Endothelial cell of umbilical vein (primary cell): ENCODE measurements at regions not wholly inside any gene's neighbourhood (a gene's known extent, or its start where the extent isn't known, plus 50 kb on each side); places are given as distances from the start of the nearest gene placed in this dataset.

Experiments
- BruUV-seq: library from RNA; stranded (reverse); fragments of 400-500 nt; replicated peaks from 2 replicates; lab custom pipeline; 2021; lab: Mats Ljungman, UMichigan
- CTCF ChIA-PET: fragments of 300-600, 350-600 bp; sonication (Branson Sonifier 250); formaldehyde crosslinking; loops from one replicate; lab custom pipeline; 2021; ENCODE audit warnings: antibody characterized with exemption, inconsistent platforms; lab: Charles Lee
- POLR2A ChIA-PET: fragments of 300-600, 350-600 bp; sonication (Branson Sonifier 250); formaldehyde crosslinking; loops from one replicate; lab custom pipeline; 2021; ENCODE audit warnings: antibody characterized with exemption, inconsistent platforms; lab: Charles Lee
- DNase-seq: peaks from one replicate; pipeline ENCODE4 v3.0.0-alpha.2; 2011; ENCODE audit warnings: low read depth, low spot score
- FAIRE-seq: peaks from 2 replicates; lab custom pipeline; 2011; peaks lifted over from hg19 to GRCh38; lab: Jason Lieb, UNC
- H2AFZ ChIP-seq: 2 replicates; pipeline ENCODE4 v1.6.0; 2012; ENCODE audit warnings: low read depth, low read length, control low read depth, inconsistent platforms
- H3K27ac ChIP-seq: 2 replicates; pipeline ENCODE4 v1.5.1; 2011; ENCODE audit warnings: low read depth, mild to moderate bottlenecking, control low read depth, low read length, moderate library complexity; ENCODE audit not compliant: insufficient read depth
- H3K27me3 ChIP-seq, 2 experiments: 2 replicates each; pipeline versions ENCODE4 v1.6.0 to v1.6.1; 2011; ENCODE audit warnings: low read length in 2 of 2, mixed read lengths in 1 of 2; ENCODE audit not compliant: control insufficient read depth in 2 of 2, insufficient read depth in 2 of 2
- H3K36me3 ChIP-seq, 2 experiments: 2 replicates in 1 of 2; 3 replicates in 1 of 2; pipeline ENCODE4 v1.5.1; 2011; ENCODE audit warnings: low read length in 2 of 2, mild to moderate bottlenecking in 1 of 2, moderate library complexity in 1 of 2; ENCODE audit not compliant: control insufficient read depth in 2 of 2, insufficient read depth in 2 of 2; ENCODE audit errors: extremely low read depth in 1 of 2
- H3K4me1 ChIP-seq: 3 replicates; pipeline ENCODE4 v1.5.1; 2011; ENCODE audit warnings: mild to moderate bottlenecking, low read length; ENCODE audit not compliant: control insufficient read depth, insufficient read depth; ENCODE audit errors: extremely low read depth
- H3K4me2 ChIP-seq: 2 replicates; pipeline ENCODE4 v1.6.1; 2011; ENCODE audit warnings: low read length, control low read depth, mixed read lengths; ENCODE audit not compliant: insufficient read depth
- H3K4me3 ChIP-seq, 3 experiments: fragments of 200-600 bp in 1 of 3; sonication (generic), shearing (Covaris generic) in 1 of 3; replicated peaks in 1 of 3; 2 replicates each; pipeline ENCODE4 v1.5.1; 2011 to 2016; ENCODE audit warnings: control low read depth in 3 of 3, low read length in 3 of 3, mild to moderate bottlenecking in 2 of 3, inconsistent platforms in 1 of 3, low read depth in 1 of 3, moderate library complexity in 1 of 3; ENCODE audit not compliant: insufficient read depth in 1 of 3
- H3K79me2 ChIP-seq: 2 replicates; pipeline ENCODE4 v1.6.0; 2012; ENCODE audit warnings: low read length, inconsistent platforms; ENCODE audit not compliant: control insufficient read depth, insufficient read depth
- H3K9ac ChIP-seq: replicated peaks from 2 replicates; pipeline ENCODE3; 2011; ENCODE audit warnings: low read length, control low read depth; ENCODE audit not compliant: insufficient read depth; ENCODE audit errors: extremely low read depth
- H3K9me1 ChIP-seq: replicated peaks from 3 replicates; pipeline ENCODE4 v1.6.0; 2011; ENCODE audit warnings: mild to moderate bottlenecking, low read length; ENCODE audit not compliant: control insufficient read depth, insufficient read depth; ENCODE audit errors: extremely low read depth
- H3K9me3 ChIP-seq: replicated peaks from 2 replicates; pipeline ENCODE4 v1.5.1; 2012; ENCODE audit warnings: low read length, inconsistent platforms; ENCODE audit not compliant: control insufficient read depth, insufficient read depth
- H4K20me1 ChIP-seq: replicated peaks from 2 replicates; pipeline ENCODE3; 2011; ENCODE audit warnings: mild to moderate bottlenecking, low read length; ENCODE audit not compliant: control insufficient read depth, insufficient read depth; ENCODE audit errors: extremely low read depth
- CTCF ChIP-seq, 2 donors: IDR thresholded peaks; 1 replicate in 1 of 2; 2 replicates in 1 of 2; pipeline ENCODE4 v1.5.1; 2011; ENCODE audit warnings: low read length in 2 of 2, mild to moderate bottlenecking in 2 of 2, moderate library complexity in 2 of 2, control low read depth in 1 of 2, inconsistent platforms in 1 of 2, low read depth in 1 of 2; ENCODE audit not compliant: insufficient read depth in 1 of 2; ENCODE audit errors: extremely low read depth in 1 of 2
- EZH2 ChIP-seq: IDR thresholded peaks from 2 replicates; pipeline ENCODE4 v1.6.1; 2012; ENCODE audit warnings: borderline replicate concordance, low read depth, mild to moderate bottlenecking, moderate library complexity, low read length, inconsistent platforms; ENCODE audit not compliant: severe bottlenecking
- FOS ChIP-seq: IDR thresholded peaks from 2 replicates; pipeline ENCODE4 v1.6.1; 2011; ENCODE audit warnings: mild to moderate bottlenecking, low read length, moderate library complexity, borderline replicate concordance; ENCODE audit not compliant: insufficient read depth
- GATA2 ChIP-seq: IDR thresholded peaks from 2 replicates; pipeline ENCODE4 v1.7.0; 2011; ENCODE audit warnings: low read depth, mild to moderate bottlenecking, moderate library complexity, mixed read lengths, low read length; ENCODE audit not compliant: insufficient read length, insufficient read depth
- JUN ChIP-seq: IDR thresholded peaks from 2 replicates; pipeline ENCODE4 v1.6.1; 2011; ENCODE audit warnings: borderline replicate concordance, low read depth; ENCODE audit not compliant: insufficient read length, insufficient read depth
- MYC ChIP-seq: IDR thresholded peaks from one replicate; pipeline ENCODE4 v1.6.1; 2011; ENCODE audit warnings: mild to moderate bottlenecking, low read depth, low read length
- POLR2A ChIP-seq: IDR thresholded peaks from 2 replicates; pipeline ENCODE4 v1.6.1; 2012; ENCODE audit warnings: low read depth, mild to moderate bottlenecking, control low read depth, low read length
- POLR2AphosphoS5 ChIP-seq: IDR thresholded peaks from 2 replicates; pipeline ENCODE4 v1.6.1; 2012; ENCODE audit warnings: low read depth, mild to moderate bottlenecking, control low read depth, low read length, moderate library complexity; ENCODE audit not compliant: insufficient read depth
- dilution Hi-C: fragments of 300-500 bp; cut with MboI; formaldehyde crosslinking; loops from one replicate; pipeline ENCODE4 v1.15.0; 2019; ENCODE audit warnings: low sequenced_read_pairs; ENCODE audit not compliant: extremely low pct_ligation_motif_present
- intact Hi-C: fragments of 100-400 bp; cut with micrococcal nuclease; formaldehyde crosslinking; loops from one replicate; pipeline ENCODE4 v1.10.0; 2022
- TF ChIP-seq, protein P1 (sequence below): IDR thresholded peaks from 2 replicates; pipeline ENCODE4 v1.6.1; 2011; ENCODE audit not compliant: insufficient read depth, insufficient read length

DNA sequence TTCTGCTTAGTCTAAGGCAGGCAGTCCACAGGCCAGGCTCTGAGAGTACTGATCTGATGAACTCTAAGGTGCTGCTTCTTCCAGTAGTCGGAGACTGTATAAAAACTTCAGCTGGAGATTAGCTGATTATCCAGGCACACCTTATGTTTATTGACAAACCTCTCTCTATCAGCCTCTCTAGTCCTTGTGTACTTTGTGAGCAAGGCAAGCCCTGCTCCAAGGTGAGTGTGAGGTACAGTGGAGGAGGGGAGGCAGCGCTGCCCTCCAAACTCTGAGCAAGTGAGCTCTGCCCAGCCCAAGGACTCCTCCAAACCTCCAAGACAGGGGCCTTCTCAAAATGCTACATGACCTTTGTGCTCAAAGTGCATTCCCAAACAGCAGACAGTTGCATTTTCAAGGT, 95.9 kb upstream of the CDKN3 start:
- FAIRE-seq (no peak), DNase-seq (no peak)
- Histone ChIP-seq H4K20me1 (no peaks in the 10 kb centered on the region), H3K27ac (no peak overlapping the region), H3K9me1 (no peaks in the 10 kb centered on the region), H3K9ac (no peak overlapping the region), H3K9me3 (no peaks in the 10 kb centered on the region), H3K36me3 (no peaks in the 10 kb centered on the region), H3K4me1 (peaks cover 12% of the 10 kb centered on the region), H3K4me3 (no peak overlapping the region), H2AFZ (no peak overlapping the region), H3K79me2 (no peaks in the 10 kb centered on the region), H3K4me2 (no peak overlapping the region), H3K27me3 (peaks cover 0 to 1% of the 10 kb centered on the region in 2 experiments)
- BruUV-seq = no TSS peak
- intact Hi-C loops = no loop called here
- POLR2A ChIA-PET = no interaction called here
- dilution Hi-C loops = no loop called here
- CTCF ChIA-PET = no interaction called here
- TF ChIP-seq POLR2A (no peak), POLR2AphosphoS5 (no peak), EZH2 (no peak), FOS (no peak)
- TF ChIP-seq, protein P1, sequence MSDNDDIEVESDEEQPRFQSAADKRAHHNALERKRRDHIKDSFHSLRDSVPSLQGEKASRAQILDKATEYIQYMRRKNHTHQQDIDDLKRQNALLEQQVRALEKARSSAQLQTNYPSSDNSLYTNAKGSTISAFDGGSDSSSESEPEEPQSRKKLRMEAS = no peak

DNA sequence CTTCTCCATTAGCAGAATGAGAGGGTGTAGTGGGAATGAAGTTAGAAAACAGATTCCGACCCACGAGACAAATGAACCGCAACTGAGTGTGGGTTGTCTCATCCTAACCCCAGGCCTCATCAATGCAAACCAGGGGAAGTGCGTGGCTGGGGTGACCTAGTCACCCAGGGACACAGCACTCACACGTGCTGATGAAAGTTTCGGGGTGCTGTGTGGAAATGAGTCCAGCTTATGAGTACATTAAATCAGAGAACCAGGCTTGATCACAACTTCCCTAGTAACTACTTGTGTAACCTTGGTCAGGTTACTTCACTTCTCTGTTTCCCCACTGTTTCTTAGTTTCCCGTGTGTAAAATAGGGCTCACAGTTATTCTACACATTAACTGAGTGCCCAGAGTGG, 95.4 kb upstream of the CDKN3 start:
- Histone ChIP-seq H3K9me3 (no peaks in the 10 kb centered on the region), H3K27me3 (peaks cover 0 to 1% of the 10 kb centered on the region in 2 experiments), H3K27ac (no peak overlapping the region), H3K36me3 (no peaks in the 10 kb centered on the region), H3K4me1 (peaks cover 12% of the 10 kb centered on the region), H3K79me2 (no peaks in the 10 kb centered on the region), H3K4me2 (no peak overlapping the region), H3K4me3 (no peak overlapping the region), H3K9ac (no peak overlapping the region), H2AFZ (no peak overlapping the region), H4K20me1 (no peaks in the 10 kb centered on the region), H3K9me1 (no peaks in the 10 kb centered on the region)
- intact Hi-C loops (no loop called here), dilution Hi-C loops (no loop called here)
- ChIA-PET CTCF (interaction anchor here (1.1 kb wide), 1 partner anchor 9 kb away, joined by 4 read pairs; no protein-coding TSS in a partner anchor), POLR2A (no interaction called here)
- FAIRE-seq = no peak
- no TSS peak for BruUV-seq
- TF ChIP-seq EZH2 = no peak
- TF ChIP-seq, protein P1 = no peak
- TF ChIP-seq JUN = no peak
- no peak for TF ChIP-seq FOS
- TF ChIP-seq MYC = no peak
- no peak for TF ChIP-seq CTCF (IDR thresholded peaks at IDR 0.05; ENCODE audit: extremely low read depth in 1 of 2, insufficient read depth in 1 of 2, low read depth in 1 of 2, low read length in 2 of 2)
- TF ChIP-seq POLR2A = no peak
- no peak for TF ChIP-seq GATA2
- TF ChIP-seq POLR2AphosphoS5 = no peak
- no peak for DNase-seq
